ENCODE measurements at regions not wholly inside any gene's neighbourhood (a gene's known extent, or its start where the extent isn't known, plus 50 kb on each side); places are given as distances from the start of the nearest gene placed in this dataset.
"Not testable (repeated sequence)": the region's sequence is repeated elsewhere in the genome, so short reads cannot be mapped to it uniquely, and the experiment has no call there.

- DNase-seq = no peak
These were observed 262.0 kb downstream of the ACTR3B start for GRCh38 chr7:153021542-153021941.

GRCh38 chr7:153022475-153023193 lies 263.1 kb downstream of the ACTR3B start:
- peak; percentile 36 for DNase-seq

- DNase-seq = no peak
These were observed 263.6 kb downstream of the ACTR3B start for GRCh38 chr7:153023194-153023592.

- DNase-seq = no peak
These were observed 267.7 kb downstream of the ACTR3B start for GRCh38 chr7:153027210-153027609.

- DNase-seq = no peak
These were observed 268.4 kb downstream of the ACTR3B start for GRCh38 chr7:153027904-153028303.

- DNase-seq = no peak
These were observed 271.4 kb downstream of the ACTR3B start for GRCh38 chr7:153030976-153031375.

GRCh38 chr7:153034791-153035190 lies 275.2 kb downstream of the ACTR3B start:
- peak; percentile 17 for DNase-seq

- no peak for DNase-seq
These were observed 277.0 kb downstream of the ACTR3B start for GRCh38 chr7:153036396-153037063.

- DNase-seq = no peak
These were observed 283.9 kb downstream of the ACTR3B start for GRCh38 chr7:153043440-153043839.

- no peak for DNase-seq
These were observed 285.4 kb downstream of the ACTR3B start for GRCh38 chr7:153044981-153045380.

GRCh38 chr7:153047079-153047959 lies 287.8 kb downstream of the ACTR3B start:
- no peak for DNase-seq

- no peak for DNase-seq
These were observed 292.7 kb downstream of the ACTR3B start for GRCh38 chr7:153052206-153052605.

GRCh38 chr7:153061910-153062528 lies 302.5 kb downstream of the ACTR3B start:
- no peak for DNase-seq

GRCh38 chr7:153065051-153065450 lies 305.5 kb downstream of the ACTR3B start:
- no peak for DNase-seq

- DNase-seq = no peak
These were observed 307.2 kb downstream of the ACTR3B start for GRCh38 chr7:153066711-153067110.

GRCh38 chr7:153070141-153070540 lies 310.6 kb downstream of the ACTR3B start:
- no peak for DNase-seq

GRCh38 chr7:153072806-153073205 lies 313.3 kb downstream of the ACTR3B start:
- peak; percentile 58 for DNase-seq

GRCh38 chr7:153076289-153076688 lies 316.7 kb downstream of the ACTR3B start:
- DNase-seq = not testable (repeated sequence)

- no peak for DNase-seq
These were observed 321.9 kb downstream of the ACTR3B start for GRCh38 chr7:153081496-153081895.

GRCh38 chr7:153084278-153084677 lies 324.7 kb downstream of the ACTR3B start:
- DNase-seq = peak; percentile 74

GRCh38 chr7:153087498-153087897 lies 327.9 kb downstream of the ACTR3B start:
- peak; percentile 26 for DNase-seq

GRCh38 chr7:153088601-153089000 lies 329.0 kb downstream of the ACTR3B start:
- no peak for DNase-seq

GRCh38 chr7:153090209-153090608 lies 330.7 kb downstream of the ACTR3B start:
- no peak for DNase-seq
